ENCODE measurements at regions not wholly inside any gene's neighbourhood (a gene's known extent, or its start where the extent isn't known, plus 50 kb on each side); places are given as distances from the start of the nearest gene placed in this dataset.

DNA sequence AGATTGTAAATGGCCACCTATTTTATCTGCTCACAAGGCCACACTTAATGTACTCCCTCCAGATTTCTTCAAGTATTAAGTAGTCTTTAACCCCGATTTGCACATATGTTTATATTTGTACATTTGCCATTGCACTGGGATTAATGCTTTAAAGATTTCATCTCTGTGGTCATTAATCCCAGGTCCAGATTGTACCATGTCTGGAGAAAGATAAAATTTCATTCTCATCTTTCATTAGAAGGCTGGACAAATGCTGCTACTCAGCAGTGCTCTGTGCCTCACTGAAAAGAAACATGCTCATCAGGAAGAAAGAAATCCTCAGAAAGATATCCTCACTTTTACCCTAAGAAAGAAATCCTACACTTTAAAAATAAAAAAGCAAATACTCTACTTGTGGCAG is 62.5 kb upstream of the LRRC3B start:
- TF ChIP-seq, protein P1, sequence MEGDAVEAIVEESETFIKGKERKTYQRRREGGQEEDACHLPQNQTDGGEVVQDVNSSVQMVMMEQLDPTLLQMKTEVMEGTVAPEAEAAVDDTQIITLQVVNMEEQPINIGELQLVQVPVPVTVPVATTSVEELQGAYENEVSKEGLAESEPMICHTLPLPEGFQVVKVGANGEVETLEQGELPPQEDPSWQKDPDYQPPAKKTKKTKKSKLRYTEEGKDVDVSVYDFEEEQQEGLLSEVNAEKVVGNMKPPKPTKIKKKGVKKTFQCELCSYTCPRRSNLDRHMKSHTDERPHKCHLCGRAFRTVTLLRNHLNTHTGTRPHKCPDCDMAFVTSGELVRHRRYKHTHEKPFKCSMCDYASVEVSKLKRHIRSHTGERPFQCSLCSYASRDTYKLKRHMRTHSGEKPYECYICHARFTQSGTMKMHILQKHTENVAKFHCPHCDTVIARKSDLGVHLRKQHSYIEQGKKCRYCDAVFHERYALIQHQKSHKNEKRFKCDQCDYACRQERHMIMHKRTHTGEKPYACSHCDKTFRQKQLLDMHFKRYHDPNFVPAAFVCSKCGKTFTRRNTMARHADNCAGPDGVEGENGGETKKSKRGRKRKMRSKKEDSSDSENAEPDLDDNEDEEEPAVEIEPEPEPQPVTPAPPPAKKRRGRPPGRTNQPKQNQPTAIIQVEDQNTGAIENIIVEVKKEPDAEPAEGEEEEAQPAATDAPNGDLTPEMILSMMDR (IDR thresholded peaks at IDR 0.05; ENCODE audit: poor library complexity, severe bottlenecking), result no peak
- DNase-seq (ENCODE audit: low spot score) (no peak), ATAC-seq (ENCODE audit: low read depth) (no peak)
- H3K27me3 ChIP-seq (ENCODE audit: insufficient read depth, poor library complexity, severe bottlenecking), result no peaks in the 10 kb centered on the region
- H3K27ac ChIP-seq (ENCODE audit: poor library complexity, severe bottlenecking), result no peak overlapping the region
- no peaks in the 10 kb centered on the region for H3K4me1 ChIP-seq (ENCODE audit: insufficient read depth, poor library complexity, severe bottlenecking)
- no peaks in the 10 kb centered on the region for H3K9me3 ChIP-seq (ENCODE audit: severe bottlenecking)
- no peak overlapping the region for H3K4me3 ChIP-seq (ENCODE audit: severe bottlenecking)
- no peaks in the 10 kb centered on the region for H3K36me3 ChIP-seq (ENCODE audit: low read depth)

DNA sequence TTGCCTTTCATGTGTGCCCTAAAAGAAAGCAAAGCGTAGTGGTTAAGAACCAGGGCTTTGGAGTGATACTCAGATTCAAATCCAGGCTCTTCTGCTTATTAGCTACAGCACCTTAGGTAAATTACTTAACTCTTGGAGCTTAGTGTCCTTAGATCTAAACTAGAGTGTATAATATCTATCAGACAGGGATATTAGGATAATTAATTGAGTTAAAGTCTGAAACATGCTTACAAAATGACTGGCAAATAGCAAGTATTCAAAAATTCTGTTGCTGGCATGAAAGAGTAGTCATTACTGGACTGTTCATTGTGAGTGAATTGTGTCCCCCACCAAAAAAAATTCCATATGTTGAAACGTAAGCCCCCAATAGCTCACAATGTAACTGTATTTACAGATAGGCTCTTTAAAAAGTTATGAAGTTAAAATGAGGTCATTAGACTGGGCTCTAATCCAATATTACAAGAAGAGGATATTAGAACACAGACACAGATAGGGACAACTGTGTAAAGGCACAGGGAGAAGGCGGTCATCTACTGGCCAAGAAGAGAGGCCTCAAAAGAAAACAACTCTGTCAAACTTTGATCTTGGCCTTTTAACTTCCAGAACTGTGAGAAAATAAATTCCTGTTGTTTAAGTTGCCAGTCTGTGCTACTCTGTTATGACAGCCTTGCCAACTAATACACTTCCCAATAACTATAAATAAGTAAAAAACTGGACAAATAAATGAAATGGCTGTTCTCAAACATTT is 60.4 kb upstream of the LRRC3B start:
- Histone ChIP-seq H3K36me3 (ENCODE audit: low read depth) (no peaks in the 10 kb centered on the region), H3K4me1 (ENCODE audit: insufficient read depth, poor library complexity, severe bottlenecking) (no peaks in the 10 kb centered on the region), H3K9me3 (ENCODE audit: severe bottlenecking) (no peaks in the 10 kb centered on the region), H3K27ac (ENCODE audit: poor library complexity, severe bottlenecking) (no peak overlapping the region), H3K27me3 (ENCODE audit: insufficient read depth, poor library complexity, severe bottlenecking) (no peaks in the 10 kb centered on the region), H3K4me3 (ENCODE audit: severe bottlenecking) (no peak overlapping the region)
- DNase-seq (ENCODE audit: low spot score) (no peak), ATAC-seq (ENCODE audit: low read depth) (no peak)
- TF ChIP-seq, protein P1 (IDR thresholded peaks at IDR 0.05; ENCODE audit: poor library complexity, severe bottlenecking), result no peak
